ENCODE measurements at regions not wholly inside any gene's neighbourhood (a gene's known extent, or its start where the extent isn't known, plus 50 kb on each side); places are given as distances from the start of the nearest gene placed in this dataset.

GRCh38 chr4:110907801-110908313 lies 285.0 kb upstream of the PITX2 start:
- H3K36me3 ChIP-seq = no peaks in the 10 kb centered on the region
- TF ChIP-seq CTCF (IDR thresholded peaks at IDR 0.05) = no peak
- H3K9me3 ChIP-seq = no peaks in the 10 kb centered on the region
- H3K27ac ChIP-seq = no peak overlapping the region
- no peaks in the 10 kb centered on the region for H3K4me1 ChIP-seq
- intact Hi-C loops (cut with DNase I) = no loop called here
- no peak for DNase-seq (ENCODE audit: low spot score in 2 of 2)
- no peak overlapping the region for H3K4me3 ChIP-seq
- H3K27me3 ChIP-seq = no peaks in the 10 kb centered on the region

- H3K27me3 ChIP-seq = no peaks in the 10 kb centered on the region
- no peaks in the 10 kb centered on the region for H3K9me3 ChIP-seq
- H3K36me3 ChIP-seq = no peaks in the 10 kb centered on the region
- no peaks in the 10 kb centered on the region for H3K4me1 ChIP-seq
- H3K4me3 ChIP-seq = no peak overlapping the region
- intact Hi-C loops (cut with DNase I) = no loop called here
- no peak for DNase-seq (ENCODE audit: low spot score in 2 of 2)
- no peak overlapping the region for H3K27ac ChIP-seq
- no peak for TF ChIP-seq CTCF (IDR thresholded peaks at IDR 0.05)
These were observed 291.9 kb upstream of the PITX2 start for GRCh38 chr4:110914791-110915190.

GRCh38 chr4:110915301-110915700 lies 292.4 kb upstream of the PITX2 start:
- Histone ChIP-seq H3K4me3 (no peak overlapping the region), H3K27ac (no peak overlapping the region), H3K27me3 (no peaks in the 10 kb centered on the region), H3K36me3 (no peaks in the 10 kb centered on the region), H3K9me3 (no peaks in the 10 kb centered on the region), H3K4me1 (no peaks in the 10 kb centered on the region)
- no peak for TF ChIP-seq CTCF (IDR thresholded peaks at IDR 0.05)
- no peak for DNase-seq (ENCODE audit: low spot score in 2 of 2)
- intact Hi-C loops (cut with DNase I) = no loop called here

- intact Hi-C loops (cut with DNase I) = no loop called here
- no peaks in the 10 kb centered on the region for H3K27me3 ChIP-seq
- H3K9me3 ChIP-seq = no peaks in the 10 kb centered on the region
- H3K36me3 ChIP-seq = no peaks in the 10 kb centered on the region
- H3K27ac ChIP-seq = no peak overlapping the region
- no peak for TF ChIP-seq CTCF (IDR thresholded peaks at IDR 0.05)
- no peak overlapping the region for H3K4me3 ChIP-seq
- DNase-seq (ENCODE audit: low spot score in 2 of 2) = no peak
- H3K4me1 ChIP-seq = no peaks in the 10 kb centered on the region
These were observed 293.6 kb upstream of the PITX2 start for GRCh38 chr4:110916505-110916904.

GRCh38 chr4:110917835-110918234 lies 295.0 kb upstream of the PITX2 start:
- intact Hi-C loops (cut with DNase I) = no loop called here
- no peak overlapping the region for H3K4me3 ChIP-seq
- no peaks in the 10 kb centered on the region for H3K4me1 ChIP-seq
- H3K27me3 ChIP-seq = no peaks in the 10 kb centered on the region
- no peak for TF ChIP-seq CTCF (IDR thresholded peaks at IDR 0.05)
- no peaks in the 10 kb centered on the region for H3K36me3 ChIP-seq
- DNase-seq (ENCODE audit: low spot score in 2 of 2) = no peak
- H3K27ac ChIP-seq = no peak overlapping the region
- no peaks in the 10 kb centered on the region for H3K9me3 ChIP-seq

- H3K4me3 ChIP-seq = no peak overlapping the region
- intact Hi-C loops (cut with DNase I) = no loop called here
- no peak overlapping the region for H3K27ac ChIP-seq
- no peaks in the 10 kb centered on the region for H3K4me1 ChIP-seq
- no peaks in the 10 kb centered on the region for H3K27me3 ChIP-seq
- no peak for TF ChIP-seq CTCF (IDR thresholded peaks at IDR 0.05)
- H3K9me3 ChIP-seq = no peaks in the 10 kb centered on the region
- H3K36me3 ChIP-seq = no peaks in the 10 kb centered on the region
- DNase-seq (ENCODE audit: low spot score in 2 of 2) = no peak
These were observed 298.1 kb upstream of the PITX2 start for GRCh38 chr4:110920990-110921389.
